HG03558 (cell line): ENCODE measurements at regions not wholly inside any gene's neighbourhood (a gene's known extent, or its start where the extent isn't known, plus 50 kb on each side); places are given as distances from the start of the nearest gene placed in this dataset.
"Not testable (repeated sequence)": the region's sequence is repeated elsewhere in the genome, so short reads cannot be mapped to it uniquely, and the experiment has no call there.

ENCODE experiments used
- ATAC-seq: cut with Tn5 transposase; IDR thresholded peaks from one replicate; pipeline ENCODE4 v1.9.1; 2021; ENCODE audit warnings: moderate number of reproducible peaks; ENCODE audit not compliant: unreplicated experiment; ENCODE audit errors: extremely low read depth

GRCh38 chr2:142299021-142299420 lies 168.2 kb upstream of the LRP1B start:
- no peak for ATAC-seq

GRCh38 chr2:142294225-142294624 lies 163.4 kb upstream of the LRP1B start:
- no peak for ATAC-seq

- no peak for ATAC-seq
Observed at GRCh38 chr2:142291969-142292368, 161.2 kb upstream of the LRP1B start.

GRCh38 chr2:142290931-142291330 lies 160.1 kb upstream of the LRP1B start:
- no peak for ATAC-seq

GRCh38 chr2:142286618-142287017 lies 155.8 kb upstream of the LRP1B start:
- ATAC-seq, result no peak

- ATAC-seq, result no peak
Observed at GRCh38 chr2:142285480-142285879, 154.7 kb upstream of the LRP1B start.

GRCh38 chr2:142284336-142284735 lies 153.5 kb upstream of the LRP1B start:
- ATAC-seq, result not testable (repeated sequence)

- ATAC-seq, result no peak
Observed at GRCh38 chr2:142280831-142281230, 150.0 kb upstream of the LRP1B start.

- no peak for ATAC-seq
Observed at GRCh38 chr2:142270990-142271389, 140.2 kb upstream of the LRP1B start.

GRCh38 chr2:142270291-142270690 lies 139.5 kb upstream of the LRP1B start:
- ATAC-seq, result no peak

- no peak for ATAC-seq
Observed at GRCh38 chr2:142259356-142259755, 128.5 kb upstream of the LRP1B start.

- ATAC-seq, result no peak
Observed at GRCh38 chr2:142254031-142254430, 123.2 kb upstream of the LRP1B start.

- ATAC-seq, result no peak
Observed at GRCh38 chr2:142241016-142241415, 110.2 kb upstream of the LRP1B start.

- ATAC-seq, result no peak
Observed at GRCh38 chr2:142236181-142236580, 105.4 kb upstream of the LRP1B start.

- ATAC-seq, result no peak
Observed at GRCh38 chr2:142234741-142235140, 103.9 kb upstream of the LRP1B start.

- ATAC-seq, result no peak
Observed at GRCh38 chr2:142223309-142223708, 92.5 kb upstream of the LRP1B start.

GRCh38 chr2:142222715-142223114 lies 91.9 kb upstream of the LRP1B start:
- ATAC-seq, result no peak

- no peak for ATAC-seq
Observed at GRCh38 chr2:142220901-142221300, 90.1 kb upstream of the LRP1B start.

- ATAC-seq, result no peak
Observed at GRCh38 chr2:142220239-142220638, 89.4 kb upstream of the LRP1B start.

GRCh38 chr2:142218471-142218870 lies 87.7 kb upstream of the LRP1B start:
- no peak for ATAC-seq

- no peak for ATAC-seq
Observed at GRCh38 chr2:142217804-142218203, 87.0 kb upstream of the LRP1B start.

- ATAC-seq, result no peak
Observed at GRCh38 chr2:142200062-142200461, 69.2 kb upstream of the LRP1B start.

- ATAC-seq, result no peak
Observed at GRCh38 chr2:142199073-142199472, 68.3 kb upstream of the LRP1B start.
